Cerebellar cortex (tissue), 1 donor: ENCODE measurements at regions not wholly inside any gene's neighbourhood (a gene's known extent, or its start where the extent isn't known, plus 50 kb on each side); places are given as distances from the start of the nearest gene placed in this dataset.
A peak's percentile ranks its signal among the peaks of the same experiment; 100 is the strongest.

ENCODE experiments used
- DNase-seq: peaks from one replicate; pipeline ENCODE4 v3.0.0-alpha.2; 2015; ENCODE audit warnings: low spot score

DNA sequence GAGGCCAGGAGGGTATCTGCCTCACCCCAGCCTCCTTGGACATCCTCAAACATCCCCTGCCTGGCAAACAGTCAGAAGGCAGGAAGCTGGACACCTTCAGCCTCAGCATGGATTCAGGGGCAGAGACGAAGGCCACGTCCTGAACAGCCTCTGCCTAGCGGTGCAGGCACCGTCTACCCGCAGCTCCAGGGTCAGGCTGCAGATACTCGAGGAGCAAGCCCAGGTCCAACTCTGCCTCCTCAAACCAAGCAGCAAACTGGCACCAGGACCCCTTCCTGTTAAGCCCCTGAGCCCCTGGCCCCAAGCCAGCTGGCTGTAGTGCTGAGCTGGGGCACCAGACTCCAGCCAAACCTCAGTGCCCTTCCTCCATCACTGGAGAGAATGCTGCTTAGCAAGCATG lies 494.7 kb downstream of the NPHP4 start:
- DNase-seq = no peak

DNA sequence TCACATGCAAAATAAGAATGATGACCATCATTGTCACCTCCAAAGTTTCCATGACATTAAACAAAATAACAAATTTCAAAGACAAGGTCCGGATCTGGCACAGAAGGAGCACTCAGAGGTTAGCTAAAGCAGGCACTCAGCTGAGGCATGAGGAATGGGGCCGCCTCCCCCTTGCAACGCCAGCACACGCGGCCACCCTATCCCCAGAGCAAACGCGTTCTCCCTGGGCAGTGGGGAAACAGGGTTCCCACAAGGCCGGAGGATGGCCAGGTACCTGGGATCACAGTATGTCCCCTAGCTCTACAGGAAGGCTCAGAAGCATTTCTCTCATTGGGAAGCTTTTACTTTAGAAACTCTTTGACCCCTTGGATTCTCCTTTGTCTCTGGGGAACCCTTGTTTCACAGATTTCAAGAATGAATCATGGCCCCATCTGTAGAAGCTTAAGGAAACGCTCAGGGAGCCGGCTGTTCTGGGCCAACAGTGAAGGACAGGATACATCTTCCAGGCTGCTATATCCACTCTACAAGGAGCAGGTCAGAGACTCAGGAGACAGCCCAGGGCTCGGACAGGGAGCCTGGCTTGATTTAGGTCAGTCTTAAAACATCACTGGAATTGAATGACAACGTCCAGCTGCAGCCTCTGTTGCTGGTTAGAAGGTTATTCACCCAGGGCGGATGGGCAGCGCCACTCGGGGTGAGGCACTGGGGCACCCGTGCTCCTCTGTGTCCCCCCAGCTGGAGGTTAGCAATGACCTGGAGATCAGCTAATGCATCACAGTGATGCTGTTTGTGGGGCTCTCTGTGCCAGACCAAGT lies 496.4 kb downstream of the NPHP4 start:
- DNase-seq = no peak

DNA sequence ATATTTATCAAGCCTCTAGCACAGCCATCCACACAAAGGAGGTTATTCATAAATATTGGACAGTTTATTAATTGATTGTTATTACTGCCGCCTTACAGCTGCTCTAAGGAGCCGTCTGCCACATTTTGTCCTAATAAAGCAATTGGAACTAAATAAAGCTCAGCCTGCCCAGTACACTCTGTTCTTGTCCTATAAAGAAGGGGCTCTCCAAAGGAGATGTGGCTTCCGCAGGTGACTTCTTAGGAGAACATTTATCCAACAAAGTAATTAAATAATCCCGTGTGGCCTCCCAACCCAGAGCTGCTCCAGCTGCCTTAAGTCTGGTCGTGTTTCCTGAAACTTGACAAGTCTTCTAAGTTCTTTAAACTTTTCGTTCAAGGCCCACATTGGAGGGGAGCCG lies 497.7 kb downstream of the NPHP4 start:
- DNase-seq = no peak

DNA sequence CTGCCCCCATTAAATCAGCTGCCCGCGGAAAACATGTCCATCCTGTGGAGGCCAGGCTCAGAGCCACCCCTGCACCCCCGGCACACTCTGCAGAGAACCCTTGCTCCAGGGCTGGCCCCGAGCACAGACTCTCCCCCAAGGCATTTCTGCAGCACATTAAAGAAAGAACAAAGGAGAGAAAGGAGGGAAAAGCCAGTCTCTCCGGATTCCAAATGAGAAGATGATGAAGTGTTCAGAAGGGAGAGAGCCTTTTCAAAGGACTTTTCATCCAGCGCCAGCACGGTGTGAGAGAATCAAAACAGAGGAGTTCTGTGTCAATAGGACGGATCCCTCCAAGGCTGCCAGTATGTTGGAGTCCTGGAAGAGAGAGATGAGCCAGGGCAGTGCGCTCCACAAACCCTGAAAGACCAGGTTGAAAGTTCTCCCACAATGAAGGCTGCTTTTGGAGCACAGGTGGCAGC lies 498.3 kb downstream of the NPHP4 start:
- DNase-seq = no peak

DNA sequence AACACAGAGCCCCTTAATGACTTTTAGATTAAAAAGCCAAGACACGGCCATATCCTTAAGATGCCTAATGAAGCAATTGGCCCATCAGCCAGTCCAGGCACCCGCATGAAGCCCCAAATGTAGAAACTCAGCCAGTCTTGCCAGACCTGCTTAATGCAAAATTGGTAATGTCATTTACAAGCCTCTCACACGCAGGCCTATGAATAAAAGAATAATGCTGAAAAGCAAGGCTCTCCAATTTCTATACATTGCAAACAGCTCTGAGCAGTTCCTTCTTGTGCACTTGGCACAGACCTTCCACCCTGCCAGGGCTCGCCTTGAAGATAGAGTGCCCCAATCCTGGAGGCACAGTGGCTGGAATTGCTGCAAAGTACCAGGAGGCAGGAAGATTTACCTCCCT lies 498.9 kb downstream of the NPHP4 start:
- DNase-seq = no peak

DNA sequence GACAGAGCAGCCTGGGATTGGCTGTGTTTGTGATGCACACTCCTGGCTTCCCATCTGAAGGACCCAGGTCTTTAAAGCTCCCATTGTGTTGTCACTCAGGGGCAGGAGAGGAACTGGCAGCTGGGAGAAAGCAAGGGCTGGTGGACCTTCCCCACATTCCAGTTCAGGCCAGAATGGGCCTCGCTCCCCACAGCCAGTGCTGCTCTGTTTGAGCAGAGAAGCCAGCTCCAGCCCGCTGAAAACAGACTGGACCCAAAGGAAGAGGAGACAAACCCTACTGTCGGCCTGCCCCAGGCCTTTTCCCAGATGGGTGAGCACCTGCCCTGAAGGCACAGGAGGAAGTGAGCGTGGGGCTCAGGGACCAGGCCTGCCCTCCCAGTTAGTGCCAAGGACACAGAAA lies 499.4 kb downstream of the NPHP4 start:
- no peak for DNase-seq

DNA sequence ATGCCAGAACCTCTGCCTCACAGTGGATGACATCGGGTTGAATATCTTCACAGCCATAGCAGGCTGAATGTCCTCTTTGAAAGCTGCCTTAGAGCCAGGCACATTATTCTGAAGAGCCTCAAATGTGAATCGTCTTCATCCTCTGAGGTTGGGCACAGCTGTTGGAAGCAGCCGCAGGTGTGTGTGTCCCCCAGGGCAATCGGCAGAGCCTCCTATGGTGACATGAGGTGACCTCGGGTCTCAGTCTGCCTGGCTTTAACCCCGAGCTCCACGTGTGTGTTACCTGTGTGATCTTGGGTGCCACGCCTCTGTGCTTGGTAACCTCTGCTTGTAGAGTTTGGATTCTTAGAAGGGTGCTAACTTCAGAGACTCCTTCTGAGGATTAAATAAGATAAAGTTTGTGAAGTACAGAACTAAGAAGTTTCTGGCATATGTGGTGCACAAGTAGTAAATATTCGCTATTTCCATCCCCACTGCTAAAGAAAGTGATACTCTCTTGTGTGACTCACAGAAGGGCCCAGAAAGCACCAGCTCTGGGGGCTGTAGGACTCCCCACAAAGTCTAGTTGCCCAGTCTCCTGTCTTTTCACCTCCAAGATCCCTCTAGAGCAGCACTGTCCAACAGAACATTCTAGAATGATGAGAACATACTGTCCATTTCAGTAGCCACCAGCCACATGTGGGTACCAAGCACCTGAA lies 500.9 kb downstream of the NPHP4 start:
- DNase-seq = no peak

DNA sequence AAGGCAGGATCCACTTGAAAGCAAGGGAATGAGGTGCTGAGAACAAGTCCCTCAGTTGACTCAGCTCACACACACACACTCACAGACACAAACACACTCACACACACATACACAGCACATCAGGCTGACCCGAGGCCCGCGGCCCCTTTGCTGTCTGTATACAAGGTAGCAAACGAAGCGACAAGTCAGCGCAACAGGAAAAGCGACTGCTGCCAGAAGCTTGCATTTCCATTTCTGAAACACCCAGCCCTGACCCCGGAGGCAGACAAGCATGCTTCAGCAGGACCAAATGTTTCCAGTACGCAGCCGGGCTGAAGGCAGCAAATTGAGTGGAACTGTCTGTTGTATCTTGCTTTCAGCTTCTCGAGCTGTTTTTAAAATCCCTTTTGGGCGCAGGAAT lies 501.6 kb downstream of the NPHP4 start:
- DNase-seq = no peak

DNA sequence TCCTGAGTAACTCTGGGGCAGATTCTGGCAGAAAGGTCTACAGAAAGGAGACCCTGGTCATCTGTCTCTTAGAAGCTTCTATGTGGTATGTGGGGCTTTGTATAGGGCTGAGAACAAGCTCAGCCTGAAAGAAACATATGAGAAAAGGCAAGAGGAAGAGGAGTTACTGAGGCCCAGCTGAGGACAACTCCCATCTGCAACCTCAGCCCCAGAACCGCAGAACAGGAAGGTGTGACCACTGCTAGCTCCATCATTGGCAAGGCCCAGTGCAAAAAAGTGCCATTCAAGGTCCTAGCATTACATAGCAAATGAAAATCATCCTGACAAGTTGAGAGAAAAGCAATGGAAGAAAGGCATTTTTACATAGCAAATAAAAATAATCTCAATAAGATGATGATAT lies 503.8 kb downstream of the NPHP4 start:
- DNase-seq = no peak

DNA sequence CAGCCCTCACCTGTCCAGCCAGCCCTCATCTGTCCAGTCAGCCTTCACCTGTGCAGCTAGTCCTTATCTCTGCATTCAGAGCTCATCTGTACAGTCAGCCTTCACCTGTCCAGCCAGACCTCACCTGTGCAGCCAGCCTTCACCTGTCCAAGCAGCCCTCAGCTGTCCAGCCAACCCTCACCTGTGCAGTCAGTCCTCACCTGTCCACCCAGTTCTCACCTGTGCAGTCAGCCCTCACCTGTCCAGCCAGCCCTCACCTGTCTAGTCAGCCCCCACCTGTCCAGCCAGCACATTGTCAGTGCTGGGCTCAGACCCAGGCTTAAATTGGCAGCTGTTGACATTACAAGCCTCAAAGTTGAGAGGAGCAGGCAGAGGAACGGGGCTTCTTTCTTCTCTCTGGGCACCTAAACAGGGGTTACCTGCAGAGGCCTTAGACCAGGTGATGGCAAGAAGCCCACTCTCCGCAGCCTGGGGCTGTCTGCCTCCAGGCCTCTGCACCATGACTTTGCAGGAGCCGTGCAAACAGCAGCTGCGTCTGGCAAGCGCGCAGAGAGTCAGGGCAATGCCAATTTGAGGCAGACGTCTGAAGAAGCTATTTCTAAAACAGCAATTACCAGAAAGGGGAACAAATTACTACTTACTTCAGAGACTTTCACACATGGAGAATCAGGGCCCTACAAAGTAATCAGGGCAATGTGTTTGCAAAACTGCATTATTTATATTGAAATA lies 506.1 kb downstream of the NPHP4 start:
- no peak for DNase-seq

DNA sequence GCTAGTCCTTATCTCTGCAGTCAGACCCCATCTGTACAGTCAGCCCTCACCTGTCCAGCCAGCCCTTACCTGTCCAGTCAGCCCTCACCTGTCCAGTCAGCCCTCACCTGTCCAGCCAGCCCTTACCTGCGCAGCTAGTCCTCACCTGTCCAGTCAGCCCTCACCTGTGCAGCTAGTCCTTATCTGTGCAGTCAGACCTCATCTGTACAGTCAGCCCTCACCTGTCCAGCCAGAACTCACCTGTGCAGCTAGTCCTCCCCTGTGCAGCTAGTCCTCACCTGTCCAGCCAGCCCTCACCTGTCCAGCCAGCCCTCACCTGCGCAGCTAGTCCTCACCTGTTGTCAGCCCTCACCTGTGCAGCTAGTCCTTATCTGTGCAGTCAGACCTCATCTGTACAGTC lies 506.8 kb downstream of the NPHP4 start:
- DNase-seq = no peak

DNA sequence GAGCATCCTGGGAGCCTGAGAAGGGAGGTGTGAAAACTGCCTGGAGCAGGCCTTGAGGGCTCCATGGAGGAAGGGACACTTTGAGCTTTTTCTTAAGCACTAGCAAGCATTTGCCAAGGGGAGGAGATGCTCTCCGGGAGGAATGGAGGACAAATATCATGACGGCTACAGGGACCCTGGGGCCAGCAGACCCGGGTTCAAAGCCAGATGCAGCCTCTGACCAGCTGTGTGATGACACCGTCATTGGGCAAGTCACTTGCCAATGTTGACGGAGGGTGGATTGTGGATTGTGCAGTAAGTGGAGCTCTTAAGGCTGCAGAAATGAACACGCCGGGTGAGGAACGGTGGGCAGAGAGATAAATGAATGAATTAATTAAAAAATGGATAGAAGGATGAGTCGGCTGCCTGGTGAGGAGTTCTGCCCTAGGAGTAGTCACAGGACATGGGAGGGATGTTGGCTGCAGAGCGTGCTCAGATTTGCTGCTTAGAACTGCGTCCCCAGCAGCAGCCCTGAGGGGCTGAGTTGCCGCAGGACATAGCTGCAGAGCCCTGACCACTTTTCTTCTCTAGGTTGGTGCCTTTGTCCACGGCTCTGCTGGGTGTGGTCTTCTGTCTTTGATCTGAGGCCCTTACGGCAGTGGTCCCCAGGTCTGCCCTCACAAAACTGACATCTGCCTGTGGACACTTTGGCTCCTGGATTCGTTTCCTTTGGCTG lies 507.6 kb downstream of the NPHP4 start:
- DNase-seq = no peak

DNA sequence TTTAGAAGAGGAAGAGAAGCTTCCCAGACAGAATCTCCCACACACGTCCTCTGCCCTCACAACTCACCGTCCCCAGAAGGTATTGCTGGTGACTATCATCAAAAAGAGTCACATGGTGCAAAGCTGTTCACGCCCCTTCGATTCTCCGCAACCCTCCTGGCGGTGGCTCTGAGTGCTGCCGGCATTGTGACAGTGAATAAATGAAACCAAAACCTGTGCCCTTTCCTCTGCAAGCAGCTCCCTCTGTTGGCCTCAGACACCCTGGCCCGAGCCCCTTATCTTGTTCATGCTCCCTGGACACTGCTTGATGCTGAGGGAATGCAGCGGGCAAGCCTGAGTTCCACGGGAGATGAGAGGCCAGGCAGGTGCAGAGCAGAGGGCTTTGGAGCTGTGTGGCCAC lies 510.3 kb downstream of the NPHP4 start:
- no peak for DNase-seq

DNA sequence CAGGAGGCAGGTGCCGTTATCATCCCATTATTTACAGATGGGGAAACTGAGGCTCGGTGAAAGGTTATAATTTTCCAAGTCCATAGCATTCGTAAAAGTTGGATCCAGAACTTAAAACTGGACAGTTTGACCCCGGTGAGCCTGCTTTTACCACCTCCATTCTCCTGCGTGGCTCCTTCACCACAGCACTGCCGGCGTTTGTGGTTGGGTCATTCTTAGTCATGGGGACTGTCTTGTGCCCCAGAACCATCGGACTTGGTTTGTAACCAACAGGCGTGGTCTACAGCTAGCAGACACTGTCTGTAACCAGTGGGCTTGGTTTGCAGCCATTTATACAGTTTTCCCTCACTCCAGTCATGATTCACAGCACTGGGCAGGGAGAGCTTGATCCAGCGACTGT lies 511.3 kb downstream of the NPHP4 start:
- DNase-seq = no peak

DNA sequence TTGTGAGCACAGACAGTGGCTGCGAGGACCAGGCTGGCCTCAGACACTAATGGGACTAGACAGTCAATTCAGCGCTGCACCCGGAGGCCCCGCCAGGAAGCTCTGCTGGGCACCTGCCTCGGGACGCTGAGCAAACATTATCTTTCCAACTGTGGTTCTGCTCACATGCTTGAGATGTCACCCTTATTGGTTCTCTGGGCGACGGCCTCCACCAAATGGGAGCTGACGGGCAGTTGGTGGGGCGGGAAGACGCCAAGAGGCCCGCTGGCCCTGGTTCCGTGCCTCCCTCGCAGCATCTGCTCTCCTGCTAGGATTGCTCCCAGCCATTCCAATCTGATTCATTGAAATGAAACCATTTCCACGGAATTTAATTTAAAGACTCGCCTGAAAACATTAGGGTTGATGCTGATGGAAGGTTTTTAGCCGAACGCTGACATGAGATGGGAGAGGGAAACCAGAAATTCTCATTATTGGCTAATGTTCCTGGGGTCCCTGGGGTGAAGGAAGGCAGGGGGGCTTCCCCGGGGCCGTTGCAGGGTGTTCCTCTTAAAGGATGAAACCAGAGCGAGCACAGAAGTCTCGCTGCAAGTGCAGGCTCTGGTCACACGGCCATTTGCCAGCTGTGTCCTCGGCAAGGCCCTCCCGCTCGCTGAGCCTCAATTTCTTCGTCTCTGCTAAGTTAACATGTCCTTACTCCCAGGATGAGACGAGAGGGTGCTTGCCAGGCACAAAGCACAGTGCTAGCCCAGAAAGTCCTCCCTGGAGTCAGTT lies 512.2 kb downstream of the NPHP4 start:
- peak; percentile 79 for DNase-seq

DNA sequence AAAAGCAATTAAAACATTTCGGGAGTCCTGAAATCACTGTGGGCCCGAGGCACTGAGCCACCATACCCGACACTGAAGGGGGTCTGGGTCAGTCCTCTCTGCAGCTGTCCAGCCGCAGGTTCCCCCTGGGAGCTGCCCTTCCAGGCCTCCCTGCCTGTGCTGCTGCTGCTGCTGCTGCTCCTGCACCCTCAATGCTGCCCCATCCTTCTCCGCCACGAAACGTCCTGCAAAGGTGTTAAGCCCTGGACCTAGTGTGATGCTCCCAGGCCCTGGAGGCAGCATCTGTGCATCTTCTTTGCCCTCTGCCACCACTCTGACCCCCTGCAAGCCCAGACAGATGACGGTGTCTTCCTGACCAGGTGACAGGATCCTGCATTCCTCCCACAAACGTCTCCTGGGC lies 513.3 kb downstream of the NPHP4 start:
- no peak for DNase-seq

DNA sequence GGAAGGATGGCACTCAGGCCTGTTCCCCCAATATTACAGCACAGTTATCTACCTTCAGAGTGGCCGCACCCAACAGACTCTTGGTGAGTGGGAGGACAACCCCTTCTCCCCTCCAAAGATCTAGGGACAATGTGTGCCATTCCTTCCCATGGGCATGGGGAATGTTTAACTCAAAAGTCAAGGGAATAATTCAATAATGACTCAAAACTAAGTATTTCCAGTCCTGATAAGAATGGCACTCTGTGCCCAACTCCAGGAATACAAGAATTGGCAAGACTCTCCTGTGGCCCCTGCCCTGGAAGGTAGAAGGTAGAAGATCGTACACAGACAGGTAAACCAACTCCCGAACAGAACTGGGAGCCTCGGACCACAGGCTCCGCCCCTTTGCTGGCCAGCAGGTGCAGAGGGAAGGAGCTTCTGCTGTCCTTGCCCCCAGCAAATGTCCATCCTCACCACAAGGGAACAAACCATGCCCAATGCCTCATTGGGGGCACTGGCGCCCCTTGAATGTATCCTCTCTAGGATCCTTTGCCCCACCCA lies 514.0 kb downstream of the NPHP4 start:
- no peak for DNase-seq

DNA sequence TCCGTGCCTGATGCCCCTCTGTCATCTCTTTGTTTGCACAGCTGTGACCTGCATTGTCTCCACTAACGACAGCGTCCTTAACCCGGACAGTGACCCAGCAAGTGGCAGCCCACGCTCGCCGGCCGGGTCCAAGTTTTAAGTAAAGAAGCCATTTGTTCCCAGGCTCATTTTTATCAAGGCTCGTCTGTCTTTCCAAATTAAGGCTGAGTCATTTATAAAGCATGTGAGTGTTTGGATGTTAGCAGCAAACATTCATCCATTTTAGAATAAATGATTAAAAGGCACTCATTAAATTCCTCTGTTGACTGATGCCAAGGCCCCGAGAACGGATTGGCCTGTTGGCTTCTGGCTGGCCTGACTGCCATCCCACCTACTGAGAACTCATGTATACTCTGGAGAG lies 514.5 kb downstream of the NPHP4 start:
- no peak for DNase-seq

DNA sequence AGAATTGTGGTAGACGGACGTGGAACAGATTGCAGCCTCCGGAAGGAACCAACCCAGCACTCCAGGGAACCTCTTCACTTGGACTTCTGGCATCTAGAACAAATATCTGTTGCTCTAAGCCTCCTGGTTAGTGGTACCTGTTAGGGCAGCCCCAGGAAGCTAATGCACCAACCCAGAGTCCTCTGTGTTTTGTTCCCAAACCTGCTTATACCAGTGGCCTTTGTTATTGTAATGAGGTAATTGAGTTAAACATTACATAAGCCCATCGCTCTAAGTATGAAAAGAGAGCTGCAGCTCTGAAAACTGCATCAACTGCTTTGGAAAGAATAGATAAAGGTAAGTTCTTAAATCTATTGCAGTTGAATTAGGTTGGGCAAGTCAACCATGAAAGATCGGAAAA lies 516.7 kb downstream of the NPHP4 start:
- no peak for DNase-seq

DNA sequence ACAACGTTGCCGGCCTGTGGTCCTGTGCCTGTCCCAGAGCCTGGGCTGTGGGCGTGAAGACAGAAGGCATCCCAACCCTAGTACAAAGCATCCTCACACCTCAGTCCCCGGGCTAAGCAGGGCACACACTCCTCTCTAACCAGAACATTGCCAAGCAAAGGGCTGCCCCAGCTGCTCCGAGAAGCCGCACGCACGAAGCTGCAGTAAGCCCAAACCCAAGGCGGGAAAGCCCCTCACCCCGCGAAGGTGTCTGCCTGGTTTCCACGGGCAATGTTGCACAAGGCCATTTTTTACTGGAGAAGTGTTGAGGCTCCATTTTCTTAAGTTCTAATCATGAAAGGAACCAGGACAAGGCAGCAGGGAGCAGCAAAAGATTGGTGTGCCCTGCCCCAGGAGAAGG lies 519.0 kb downstream of the NPHP4 start:
- DNase-seq = no peak

DNA sequence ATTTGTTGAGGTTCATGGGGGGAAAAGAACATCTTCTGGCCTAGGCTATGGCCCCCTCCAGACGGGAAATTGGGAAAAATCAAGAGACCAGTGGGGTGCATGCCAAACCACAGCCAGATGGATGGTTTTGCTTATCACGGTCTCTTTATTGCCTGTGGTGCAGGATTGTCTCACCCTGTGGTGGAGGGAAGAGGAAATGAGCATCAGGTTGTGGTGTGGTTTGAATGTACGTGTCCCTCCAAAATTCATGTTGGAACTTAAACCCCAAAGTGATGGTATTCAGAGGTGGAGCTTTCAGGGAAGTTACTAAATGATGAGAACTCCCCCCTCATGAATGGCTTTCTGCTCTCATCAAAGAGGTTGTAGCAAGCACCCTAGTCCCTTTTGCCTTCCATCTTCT lies 525.7 kb downstream of the NPHP4 start:
- DNase-seq = no peak
